B cell (primary cell): ENCODE measurements at regions not wholly inside any gene's neighbourhood (a gene's known extent, or its start where the extent isn't known, plus 50 kb on each side); places are given as distances from the start of the nearest gene placed in this dataset.

Experiments used
- EZH2 ChIP-seq: IDR thresholded peaks from 2 replicates; pipeline ENCODE4 v1.6.1; 2012; ENCODE audit warnings: borderline replicate concordance, low read depth, mild to moderate bottlenecking, moderate library complexity, low read length; ENCODE audit not compliant: insufficient read depth, poor library complexity, severe bottlenecking
- TF ChIP-seq, protein P1 (sequence below): fragments of 200-600 bp; IDR thresholded peaks from one replicate; pipeline ENCODE4 v1.8.0; 2022; ENCODE audit warnings: antibody characterized with exemption, mild to moderate bottlenecking

DNA sequence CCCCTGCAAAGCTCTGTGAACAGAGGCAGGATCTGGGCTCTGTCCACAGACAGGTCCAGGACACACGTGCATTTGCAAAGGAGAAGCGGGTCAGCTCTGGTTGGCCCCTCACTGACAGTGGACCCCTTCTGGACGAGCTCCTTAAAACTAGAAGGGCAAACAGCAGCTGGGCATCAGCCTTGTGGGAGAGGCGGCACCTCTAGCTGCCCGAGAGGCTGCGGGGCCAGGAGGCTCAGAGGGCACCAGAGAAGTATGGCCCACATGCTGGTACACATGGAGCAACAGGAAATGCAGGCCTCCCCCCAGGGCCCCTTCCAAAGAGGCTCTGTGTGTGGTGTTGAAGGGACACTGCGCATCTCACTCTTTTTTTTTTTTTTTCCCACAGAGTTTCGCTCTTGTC lies 233.0 kb upstream of the TCERG1L start:
- TF ChIP-seq, protein P1, sequence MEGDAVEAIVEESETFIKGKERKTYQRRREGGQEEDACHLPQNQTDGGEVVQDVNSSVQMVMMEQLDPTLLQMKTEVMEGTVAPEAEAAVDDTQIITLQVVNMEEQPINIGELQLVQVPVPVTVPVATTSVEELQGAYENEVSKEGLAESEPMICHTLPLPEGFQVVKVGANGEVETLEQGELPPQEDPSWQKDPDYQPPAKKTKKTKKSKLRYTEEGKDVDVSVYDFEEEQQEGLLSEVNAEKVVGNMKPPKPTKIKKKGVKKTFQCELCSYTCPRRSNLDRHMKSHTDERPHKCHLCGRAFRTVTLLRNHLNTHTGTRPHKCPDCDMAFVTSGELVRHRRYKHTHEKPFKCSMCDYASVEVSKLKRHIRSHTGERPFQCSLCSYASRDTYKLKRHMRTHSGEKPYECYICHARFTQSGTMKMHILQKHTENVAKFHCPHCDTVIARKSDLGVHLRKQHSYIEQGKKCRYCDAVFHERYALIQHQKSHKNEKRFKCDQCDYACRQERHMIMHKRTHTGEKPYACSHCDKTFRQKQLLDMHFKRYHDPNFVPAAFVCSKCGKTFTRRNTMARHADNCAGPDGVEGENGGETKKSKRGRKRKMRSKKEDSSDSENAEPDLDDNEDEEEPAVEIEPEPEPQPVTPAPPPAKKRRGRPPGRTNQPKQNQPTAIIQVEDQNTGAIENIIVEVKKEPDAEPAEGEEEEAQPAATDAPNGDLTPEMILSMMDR: no peak
- no peak for TF ChIP-seq EZH2
